ENCODE measurements at regions not wholly inside any gene's neighbourhood (a gene's known extent, or its start where the extent isn't known, plus 50 kb on each side); places are given as distances from the start of the nearest gene placed in this dataset.

- TF ChIP-seq, protein P1, sequence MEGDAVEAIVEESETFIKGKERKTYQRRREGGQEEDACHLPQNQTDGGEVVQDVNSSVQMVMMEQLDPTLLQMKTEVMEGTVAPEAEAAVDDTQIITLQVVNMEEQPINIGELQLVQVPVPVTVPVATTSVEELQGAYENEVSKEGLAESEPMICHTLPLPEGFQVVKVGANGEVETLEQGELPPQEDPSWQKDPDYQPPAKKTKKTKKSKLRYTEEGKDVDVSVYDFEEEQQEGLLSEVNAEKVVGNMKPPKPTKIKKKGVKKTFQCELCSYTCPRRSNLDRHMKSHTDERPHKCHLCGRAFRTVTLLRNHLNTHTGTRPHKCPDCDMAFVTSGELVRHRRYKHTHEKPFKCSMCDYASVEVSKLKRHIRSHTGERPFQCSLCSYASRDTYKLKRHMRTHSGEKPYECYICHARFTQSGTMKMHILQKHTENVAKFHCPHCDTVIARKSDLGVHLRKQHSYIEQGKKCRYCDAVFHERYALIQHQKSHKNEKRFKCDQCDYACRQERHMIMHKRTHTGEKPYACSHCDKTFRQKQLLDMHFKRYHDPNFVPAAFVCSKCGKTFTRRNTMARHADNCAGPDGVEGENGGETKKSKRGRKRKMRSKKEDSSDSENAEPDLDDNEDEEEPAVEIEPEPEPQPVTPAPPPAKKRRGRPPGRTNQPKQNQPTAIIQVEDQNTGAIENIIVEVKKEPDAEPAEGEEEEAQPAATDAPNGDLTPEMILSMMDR (IDR thresholded peaks at IDR 0.05; ENCODE audit: insufficient read depth in 1 of 2, low read depth in 1 of 2, low read length in 1 of 2, severe bottlenecking in 1 of 2, unreplicated experiment in 1 of 2): no peak
- BruUV-seq (replicated peaks): no TSS peak
- Histone ChIP-seq H3K4me3 (ENCODE audit: low read depth, low read length) (no peak overlapping the region), H3K9me3 (no peaks in the 10 kb centered on the region), H3K4me1 (no peaks in the 10 kb centered on the region), H3K36me3 (ENCODE audit: control insufficient read depth, insufficient read depth, low read length) (no peaks in the 10 kb centered on the region), H3K27me3 (replicated peaks; ENCODE audit: control insufficient read depth, insufficient read depth, low read length) (0 out of 2 replicates have a peak, but pooled peaks cover 1% of the 10 kb centered on the region)
- intact Hi-C loops (cut with micrococcal nuclease; ENCODE audit: unreplicated experiment): no loop called here
- ChIA-PET POLR2A (no interaction called here), CTCF (no interaction called here)
- no peak overlapping the region for H3K4me3 Mint-ChIP-seq (ENCODE audit: unreplicated experiment)
- H3K27me3 Mint-ChIP-seq (ENCODE audit: insufficient read depth, unreplicated experiment): peaks cover 16% of the 10 kb centered on the region
- DNase-seq: no peak
- no peaks in the 10 kb centered on the region for H3K9me3 Mint-ChIP-seq (ENCODE audit: unreplicated experiment)
- H3K4me1 Mint-ChIP-seq (ENCODE audit: low read depth, unreplicated experiment): no peaks in the 10 kb centered on the region
- no peak overlapping the region for H3K27ac Mint-ChIP-seq (ENCODE audit: unreplicated experiment)
- H3K36me3 Mint-ChIP-seq (ENCODE audit: insufficient read depth, unreplicated experiment): no peaks in the 10 kb centered on the region
Observed at GRCh38 chr7:45482451-45482850, 91.7 kb upstream of the ADCY1 start.

DNA sequence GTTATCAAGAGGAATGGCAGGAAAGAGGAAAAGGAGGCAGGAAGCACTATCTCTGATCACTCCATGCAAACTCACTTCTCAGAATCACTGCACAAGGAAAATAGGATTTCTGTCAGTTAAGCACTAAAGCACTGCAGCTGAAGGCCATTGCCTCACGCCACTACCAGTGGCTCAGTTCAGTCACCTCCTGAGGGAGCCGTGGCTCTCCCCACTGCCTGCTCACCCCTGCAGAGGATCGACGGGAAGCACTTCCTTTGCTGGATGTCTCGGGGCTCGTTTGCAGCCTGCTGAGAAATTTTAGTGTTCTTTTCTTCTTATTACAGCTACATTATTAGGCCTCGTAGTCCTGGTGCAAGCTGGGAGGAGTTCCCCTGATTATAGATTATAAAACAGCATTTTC lies 90.1 kb upstream of the ADCY1 start:
- Histone ChIP-seq H3K4me3 (ENCODE audit: low read depth, low read length) (no peak overlapping the region), H3K4me1 (no peaks in the 10 kb centered on the region), H3K27me3 (replicated peaks; ENCODE audit: control insufficient read depth, insufficient read depth, low read length) (0 out of 2 replicates have a peak, but pooled peaks cover 1% of the 10 kb centered on the region), H3K9me3 (no peaks in the 10 kb centered on the region), H3K36me3 (ENCODE audit: control insufficient read depth, insufficient read depth, low read length) (no peaks in the 10 kb centered on the region)
- Mint-ChIP-seq H3K4me1 (ENCODE audit: low read depth, unreplicated experiment) (no peaks in the 10 kb centered on the region), H3K27ac (ENCODE audit: unreplicated experiment) (no peak overlapping the region), H3K27me3 (ENCODE audit: insufficient read depth, unreplicated experiment) (peaks cover 14% of the 10 kb centered on the region), H3K9me3 (ENCODE audit: unreplicated experiment) (no peaks in the 10 kb centered on the region), H3K36me3 (ENCODE audit: insufficient read depth, unreplicated experiment) (no peaks in the 10 kb centered on the region), H3K4me3 (ENCODE audit: unreplicated experiment) (no peak overlapping the region)
- POLR2A ChIA-PET: no interaction called here
- intact Hi-C loops (cut with micrococcal nuclease; ENCODE audit: unreplicated experiment): no loop called here
- BruUV-seq (replicated peaks): no TSS peak
- CTCF ChIA-PET: no interaction called here
- no peak for DNase-seq
- TF ChIP-seq, protein P1 (IDR thresholded peaks at IDR 0.05; ENCODE audit: insufficient read depth in 1 of 2, low read depth in 1 of 2, low read length in 1 of 2, severe bottlenecking in 1 of 2, unreplicated experiment in 1 of 2): no peak

DNA sequence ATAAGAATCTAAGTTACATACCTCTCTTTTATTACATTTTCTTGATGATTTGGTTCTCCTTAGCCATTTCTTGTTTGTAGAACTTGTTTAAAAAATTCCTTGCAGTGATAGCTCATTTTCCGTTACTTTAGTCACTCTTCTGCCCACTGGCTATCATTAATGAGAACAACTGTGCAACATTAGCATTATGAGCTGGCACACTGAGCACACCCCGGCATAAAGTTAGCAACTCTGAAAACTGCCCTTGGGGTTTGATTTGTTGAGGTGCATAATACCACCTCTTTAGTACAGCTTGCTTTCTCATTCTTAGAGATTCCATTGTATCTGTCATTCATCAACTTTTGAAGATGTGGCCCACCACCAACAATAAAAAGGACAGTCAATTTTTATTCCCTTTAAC lies 87.6 kb upstream of the ADCY1 start:
- intact Hi-C loops (cut with micrococcal nuclease; ENCODE audit: unreplicated experiment): no loop called here
- H3K4me1 Mint-ChIP-seq (ENCODE audit: low read depth, unreplicated experiment): no peaks in the 10 kb centered on the region
- no peak overlapping the region for H3K4me3 ChIP-seq (ENCODE audit: low read depth, low read length)
- no peaks in the 10 kb centered on the region for H3K4me1 ChIP-seq
- H3K27me3 Mint-ChIP-seq (ENCODE audit: insufficient read depth, unreplicated experiment): peaks cover 16% of the 10 kb centered on the region
- no peak overlapping the region for H3K4me3 Mint-ChIP-seq (ENCODE audit: unreplicated experiment)
- POLR2A ChIA-PET: no interaction called here
- DNase-seq: no peak
- H3K27me3 ChIP-seq (replicated peaks; ENCODE audit: control insufficient read depth, insufficient read depth, low read length): 0 out of 2 replicates have a peak, but pooled peaks cover 1% of the 10 kb centered on the region
- CTCF ChIA-PET: interaction anchor here (0.6 kb wide), 1 partner anchor 386 kb away, joined by 3 read pairs; no protein-coding TSS in a partner anchor
- H3K9me3 Mint-ChIP-seq (ENCODE audit: unreplicated experiment): no peaks in the 10 kb centered on the region
- no peaks in the 10 kb centered on the region for H3K36me3 Mint-ChIP-seq (ENCODE audit: insufficient read depth, unreplicated experiment)
- H3K9me3 ChIP-seq: no peaks in the 10 kb centered on the region
- no peaks in the 10 kb centered on the region for H3K36me3 ChIP-seq (ENCODE audit: control insufficient read depth, insufficient read depth, low read length)
- TF ChIP-seq, protein P1 (IDR thresholded peaks at IDR 0.05; ENCODE audit: insufficient read depth in 1 of 2, low read depth in 1 of 2, low read length in 1 of 2, severe bottlenecking in 1 of 2, unreplicated experiment in 1 of 2): no peak
- BruUV-seq (replicated peaks): no TSS peak
- H3K27ac Mint-ChIP-seq (ENCODE audit: unreplicated experiment): no peak overlapping the region

Data from Caco-2 (cell line).